HG03060 (cell line): ENCODE measurements at regions not wholly inside any gene's neighbourhood (a gene's known extent, or its start where the extent isn't known, plus 50 kb on each side); places are given as distances from the start of the nearest gene placed in this dataset.

Source experiments
- ATAC-seq: cut with Tn5 transposase; IDR thresholded peaks from one replicate; pipeline ENCODE4 v1.9.1; 2021; ENCODE audit warnings: low read depth, moderate number of reproducible peaks; ENCODE audit not compliant: unreplicated experiment

- ATAC-seq = no peak
Observed at GRCh38 chr9:10957878-10958277, 345.1 kb upstream of the PTPRD start.

GRCh38 chr9:10961883-10962282, 349.1 kb upstream of the PTPRD start:
- no peak for ATAC-seq

- no peak for ATAC-seq
Observed at GRCh38 chr9:10983251-10983650, 370.4 kb upstream of the PTPRD start.

GRCh38 chr9:10999646-11000045, 386.8 kb upstream of the PTPRD start:
- ATAC-seq = no peak

GRCh38 chr9:11001546-11001945, 388.7 kb upstream of the PTPRD start:
- no peak for ATAC-seq

- ATAC-seq = no peak
Observed at GRCh38 chr9:11002705-11003104, 389.9 kb upstream of the PTPRD start.

GRCh38 chr9:11003836-11004235, 391.0 kb upstream of the PTPRD start:
- ATAC-seq = no peak

- no peak for ATAC-seq
Observed at GRCh38 chr9:11011696-11012095, 398.9 kb upstream of the PTPRD start.

GRCh38 chr9:11016081-11016480, 403.3 kb upstream of the PTPRD start:
- ATAC-seq = no peak

GRCh38 chr9:11023201-11023600, 410.4 kb upstream of the PTPRD start:
- ATAC-seq = no peak

- no peak for ATAC-seq
Observed at GRCh38 chr9:11025775-11026174, 413.0 kb upstream of the PTPRD start.

GRCh38 chr9:11038366-11038765, 425.6 kb upstream of the PTPRD start:
- ATAC-seq = no peak

GRCh38 chr9:11039006-11039405, 426.2 kb upstream of the PTPRD start:
- ATAC-seq = no peak

- no peak for ATAC-seq
Observed at GRCh38 chr9:11045589-11045988, 432.8 kb upstream of the PTPRD start.

- ATAC-seq = no peak
Observed at GRCh38 chr9:11063263-11063662, 450.5 kb upstream of the PTPRD start.

GRCh38 chr9:11064909-11065308, 452.1 kb upstream of the PTPRD start:
- ATAC-seq = no peak

GRCh38 chr9:11072176-11072575, 459.4 kb upstream of the PTPRD start:
- ATAC-seq = no peak

- no peak for ATAC-seq
Observed at GRCh38 chr9:11086561-11086960, 473.8 kb upstream of the PTPRD start.

- no peak for ATAC-seq
Observed at GRCh38 chr9:11088821-11089374, 476.1 kb upstream of the PTPRD start.

GRCh38 chr9:11092974-11093373, 480.2 kb upstream of the PTPRD start:
- ATAC-seq = no peak

- ATAC-seq = no peak
Observed at GRCh38 chr9:11097020-11097419, 484.2 kb upstream of the PTPRD start.

GRCh38 chr9:11103525-11103924, 490.7 kb upstream of the PTPRD start:
- no peak for ATAC-seq

GRCh38 chr9:11107196-11107595, 494.4 kb upstream of the PTPRD start:
- ATAC-seq = no peak
